A549 (cell line): ENCODE measurements at regions not wholly inside any gene's neighbourhood (a gene's known extent, or its start where the extent isn't known, plus 50 kb on each side); places are given as distances from the start of the nearest gene placed in this dataset.

Source experiments
- ATAC-seq, 2 experiments: fragments of 200-7000 bp in 1 of 2; fragments of >200 bp in 1 of 2; cut with Nextera tagmentation in 1 of 2; cut with Tn5 transposase in 1 of 2; 3 replicates each; pipeline versions ENCODE4 v1.8.0 to v1.9.1; 2018 to 2020; ENCODE audit warnings: mild to moderate bottlenecking in 1 of 2, moderate library complexity in 1 of 2
- CTCF ChIA-PET: fragments of 300-600 bp; sonication (Branson Sonifier 250); formaldehyde crosslinking; extraction: SDS; loops from one replicate; lab custom pipeline; 2021; ENCODE audit warnings: antibody characterized with exemption, inconsistent platforms; lab: Yijun Ruan, JAX
- POLR2A ChIA-PET: fragments of 350-600 bp; formaldehyde crosslinking; extraction: SDS; loops from one replicate; lab custom pipeline; 2021; ENCODE audit warnings: antibody characterized with exemption, inconsistent platforms; lab: Yijun Ruan, JAX
- DNase-seq, 2 experiments: peaks; one replicate each; pipeline versions ENCODE4 v3.0.0 to v3.0.0-alpha.2; 2011 to 2016; ENCODE audit warnings: low read depth in 1 of 2, low spot score in 1 of 2
- FAIRE-seq: peaks from 2 replicates; lab custom pipeline; 2011; peaks lifted over from hg19 to GRCh38; lab: Jason Lieb, UNC
- H3K27ac ChIP-seq, 2 experiments: fragments of >200 bp; sonication (Bioruptor Twin); formaldehyde crosslinking; 3 replicates each; pipeline ENCODE4 v1.5.1; 2016 to 2017
- H3K4me1 ChIP-seq: fragments of >200 bp; sonication (Bioruptor Twin); formaldehyde crosslinking; 3 replicates; pipeline ENCODE4 v1.6.1; 2016
- H3K4me2 ChIP-seq: fragments of >200 bp; sonication (Bioruptor Twin); formaldehyde crosslinking; 3 replicates; pipeline ENCODE4 v1.6.1; 2016
- H3K4me3 ChIP-seq: fragments of >200 bp; sonication (Bioruptor Twin); formaldehyde crosslinking; 3 replicates; pipeline ENCODE4 v1.5.1; 2016
- H3K9me3 ChIP-seq: fragments of >200 bp; sonication (Bioruptor Twin); formaldehyde crosslinking; 3 replicates; pipeline ENCODE4 v1.6.1; 2016
- CEBPB ChIP-seq, 2 experiments: fragments of >200 bp in 1 of 2; sonication (Bioruptor Twin) in 1 of 2; formaldehyde crosslinking in 1 of 2; IDR thresholded peaks; 2 replicates each; pipeline ENCODE4 v1.6.1; 2012 to 2016
- EHMT2 ChIP-seq: fragments of 200-600 bp; sonication (generic); IDR thresholded peaks from 2 replicates; pipeline ENCODE4 v1.6.1; 2016; ENCODE audit warnings: antibody characterized with exemption, low read depth, mild to moderate bottlenecking, moderate library complexity
- ELK1 ChIP-seq: fragments of 150-350 bp; IDR thresholded peaks from 2 replicates; pipeline ENCODE4 v1.6.1; 2014; ENCODE audit warnings: low read depth, mild to moderate bottlenecking, low read length
- EP300 ChIP-seq, 2 experiments: fragments of >200 bp; sonication (Bioruptor Twin); formaldehyde crosslinking; IDR thresholded peaks; 2 replicates in 1 of 2; 3 replicates in 1 of 2; pipeline ENCODE4 v1.6.1; 2016 to 2017
- FOSL2 ChIP-seq, 2 experiments: fragments of 450-650 bp in 1 of 2; fragments of >200 bp in 1 of 2; sonication (Bioruptor Twin) in 1 of 2; formaldehyde crosslinking; IDR thresholded peaks; 2 replicates each; pipeline versions ENCODE4 v1.5.0 to v1.6.1; 2016 to 2020; ENCODE audit warnings: mild to moderate bottlenecking in 1 of 2, moderate library complexity in 1 of 2
- GATA3 ChIP-seq: IDR thresholded peaks from 2 replicates; pipeline ENCODE4 v1.6.1; 2012; ENCODE audit warnings: borderline replicate concordance
- HDAC2 ChIP-seq: fragments of 200-600 bp; sonication (generic); IDR thresholded peaks from 2 replicates; pipeline ENCODE4 v1.6.1; 2016
- HMGXB4 ChIP-seq: fragments of 250-450 bp; sonication (Bioruptor Pico); IDR thresholded peaks from 2 replicates; pipeline ENCODE4 v1.5.0; 2021; ENCODE audit warnings: mild to moderate bottlenecking, moderate library complexity, borderline replicate concordance
- JUN ChIP-seq, 2 experiments: fragments of >200 bp; sonication (Bioruptor Twin); formaldehyde crosslinking; IDR thresholded peaks; 2 replicates in 1 of 2; 3 replicates in 1 of 2; pipeline ENCODE4 v1.6.1; 2016 to 2017
- MAX ChIP-seq: IDR thresholded peaks from 2 replicates; pipeline ENCODE4 v1.6.1; 2012
- MYC ChIP-seq: IDR thresholded peaks from 2 replicates; pipeline ENCODE4 v1.6.1; 2012; ENCODE audit warnings: mild to moderate bottlenecking, inconsistent platforms, low read length, improper control_type of control experiment, borderline replicate concordance
- NFE2L2 ChIP-seq: fragments of 150-350 bp; conservative IDR thresholded peaks from 2 replicates; pipeline ENCODE4 v1.6.1; 2014; ENCODE audit warnings: low read length
- NPAS2 ChIP-seq: fragments of 250-450 bp; sonication (Bioruptor Pico); IDR thresholded peaks from 2 replicates; pipeline ENCODE4 v1.8.0; 2022; ENCODE audit warnings: mild to moderate bottlenecking, moderate library complexity, borderline replicate concordance
- NR3C1 ChIP-seq: fragments of >200 bp; sonication (Bioruptor Twin); formaldehyde crosslinking; IDR thresholded peaks from 3 replicates; pipeline ENCODE4 v1.6.1; 2017
- RAD21 ChIP-seq, 2 experiments: fragments of >200 bp in 1 of 2; sonication (Bioruptor Twin) in 1 of 2; formaldehyde crosslinking in 1 of 2; IDR thresholded peaks in 1 of 2; conservative IDR thresholded peaks in 1 of 2; 2 replicates in 1 of 2; 3 replicates in 1 of 2; pipeline ENCODE4 v1.6.1; 2012 to 2018; ENCODE audit warnings: inconsistent platforms in 1 of 2
- RARB ChIP-seq: fragments of 250-450 bp; sonication (Bioruptor Pico); IDR thresholded peaks from 2 replicates; pipeline ENCODE4 v1.8.0; 2021; ENCODE audit warnings: mild to moderate bottlenecking, moderate library complexity
- ZC3H11A ChIP-seq: fragments of 450-650 bp; IDR thresholded peaks from 2 replicates; pipeline ENCODE4 v1.6.1; 2014; ENCODE audit warnings: antibody characterized with exemption, mild to moderate bottlenecking
- ZFP36 ChIP-seq: fragments of 450-650 bp; IDR thresholded peaks from 2 replicates; pipeline ENCODE4 v1.6.1; 2014; ENCODE audit warnings: borderline replicate concordance; ENCODE audit not compliant: partially characterized antibody
- WGBS: methylation state at CpG from one replicate; pipeline ENCODE4 v1.1.6; 2017; ENCODE audit errors: missing lambda C conversion rate; 5-methylcytosine and 5-hydroxymethylcytosine counted together
- TF ChIP-seq, protein P1 (sequence below): fragments of >200 bp; sonication (Bioruptor Twin); formaldehyde crosslinking; IDR thresholded peaks from 3 replicates; pipeline ENCODE4 v1.6.1; 2016

- FAIRE-seq: no peak
- Histone ChIP-seq H3K27ac (peak overlapping the region in 1 of 2 experiments; percentile 43; a peak in 2 of 6 replicates), H3K9me3 (no peaks in the 10 kb centered on the region), H3K4me3 (no peak overlapping the region), H3K4me1 (peaks cover 70% of the 10 kb centered on the region), H3K4me2 (peak overlapping the region; percentile 39)
- ATAC-seq: no peak
- ChIA-PET POLR2A (interaction anchor here (0.6 kb wide), 1 partner anchor 109 kb away, joined by 4 read pairs; no protein-coding TSS in a partner anchor), CTCF (interaction anchor here (1.0 to 12.4 kb wide), 3 partner anchors 44 to 422 kb away, joined by 4 to 324 read pairs (median 30); no protein-coding TSS in a partner anchor)
- peak in 1 of 2 experiments; percentile 35 for DNase-seq
- TF ChIP-seq ZFP36 (no peak), CEBPB (IDR thresholded peaks at IDR 0.05) (peak in 1 of 2 experiments; percentile 6; a peak in 1 of 4 replicates), NPAS2 (no peak), HDAC2 (no peak), EP300 (IDR thresholded peaks at IDR 0.05) (peak in 1 of 2 experiments; percentile 19; a peak in 1 of 5 replicates), GATA3 (peak; percentile 64; the same call in 1 of the 2 replicates), JUN (IDR thresholded peaks at IDR 0.05) (no peak), RAD21 (conservative IDR thresholded peaks at IDR 0.05 in 1 of 2, IDR thresholded peaks at IDR 0.05 in 1 of 2) (no peak)
Measured at GRCh38 chr1:214216779-214217178, 64.2 kb upstream of the SMYD2 start.

GRCh38 chr1:214219902-214220301 lies 61.1 kb upstream of the SMYD2 start:
- peaks cover 42% of the 10 kb centered on the region for H3K4me1 ChIP-seq
- FAIRE-seq: no peak
- peak; percentile 21 to 47 for DNase-seq
- peak overlapping the region; percentile 66 for H3K4me2 ChIP-seq
- ATAC-seq: peak; percentile 73 to 81; a peak in 5 of 6 replicates
- CTCF ChIA-PET: interaction anchor here (1.5 to 12.4 kb wide), 4 partner anchors 41 to 408 kb away, joined by 4 to 324 read pairs (median 18); no protein-coding TSS in a partner anchor
- 7% methylated on average over 4 of the region's 4 CpGs for WGBS
- TF ChIP-seq NFE2L2: no peak
- TF ChIP-seq ELK1: no peak
- peak; percentile 28 to 61; a peak in 2 of 4 replicates for TF ChIP-seq CEBPB (IDR thresholded peaks at IDR 0.05)
- no peak for TF ChIP-seq FOSL2 (IDR thresholded peaks at IDR 0.05)
- TF ChIP-seq FOSL2 (CRISPR knock-in tag; IDR thresholded peaks at IDR 0.05): peak; percentile 29; the same call in 1 of the 2 replicates
- TF ChIP-seq, all 56 proteins: peak for 2
- H3K27ac ChIP-seq: peak overlapping the region; percentile 24 to 60; a peak in 5 of 6 replicates
- no peaks in the 10 kb centered on the region for H3K9me3 ChIP-seq
- H3K4me3 ChIP-seq: no peak overlapping the region
- POLR2A ChIA-PET: no interaction called here

- ChIA-PET CTCF (interaction anchor here (0.6 to 12.4 kb wide), 6 partner anchors 17 to 407 kb away, joined by 3 to 324 read pairs (median 4); no protein-coding TSS in a partner anchor), POLR2A (no interaction called here)
- Histone ChIP-seq H3K4me2 (peak overlapping the region; percentile 66; the same call in 2 of the 3 replicates), H3K4me1 (peaks cover 36% of the 10 kb centered on the region), H3K9me3 (no peaks in the 10 kb centered on the region), H3K4me3 (no peak overlapping the region), H3K27ac (no peak overlapping the region; a peak in 1 of 6 replicates)
- FAIRE-seq: no peak
- TF ChIP-seq MYC (no peak), EHMT2 (no peak), MAX (no peak), ZFP36 (no peak), HDAC2 (no peak), RAD21 (conservative IDR thresholded peaks at IDR 0.05 in 1 of 2, IDR thresholded peaks at IDR 0.05 in 1 of 2) (no peak), NR3C1 (no peak), ZC3H11A (no peak), HMGXB4 (CRISPR knock-in tag) (no peak), RARB (no peak)
- TF ChIP-seq, protein P1, sequence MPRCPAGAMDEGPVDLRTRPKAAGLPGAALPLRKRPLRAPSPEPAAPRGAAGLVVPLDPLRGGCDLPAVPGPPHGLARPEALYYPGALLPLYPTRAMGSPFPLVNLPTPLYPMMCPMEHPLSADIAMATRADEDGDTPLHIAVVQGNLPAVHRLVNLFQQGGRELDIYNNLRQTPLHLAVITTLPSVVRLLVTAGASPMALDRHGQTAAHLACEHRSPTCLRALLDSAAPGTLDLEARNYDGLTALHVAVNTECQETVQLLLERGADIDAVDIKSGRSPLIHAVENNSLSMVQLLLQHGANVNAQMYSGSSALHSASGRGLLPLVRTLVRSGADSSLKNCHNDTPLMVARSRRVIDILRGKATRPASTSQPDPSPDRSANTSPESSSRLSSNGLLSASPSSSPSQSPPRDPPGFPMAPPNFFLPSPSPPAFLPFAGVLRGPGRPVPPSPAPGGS: no peak
- no peak for DNase-seq
- 72% methylated on average over 5 of the region's 5 CpGs for WGBS
- no peak for ATAC-seq
Measured at GRCh38 chr1:214220891-214221290, 60.1 kb upstream of the SMYD2 start.
